Activated CD4-positive, CD25-positive, alpha-beta regulatory T cell treated with anti-CD3 and anti-CD28 coated beads, Interleukin-2, amount 50 U/mL, for 16 hours (primary cell): ENCODE measurements at regions not wholly inside any gene's neighbourhood (a gene's known extent, or its start where the extent isn't known, plus 50 kb on each side); places are given as distances from the start of the nearest gene placed in this dataset.

Experiments
- DNase-seq: peaks from one replicate; pipeline ENCODE4 v3.0.0-alpha.2; 2020; ENCODE audit warnings: low read depth, low spot score

GRCh38 chr15:68871507-68871906 is 50.8 kb upstream of the ANP32A start:
- DNase-seq, result no peak

- no peak for DNase-seq
Measured at GRCh38 chr15:68874788-68875187, 54.1 kb upstream of the ANP32A start.

GRCh38 chr15:68875377-68876116 is 54.8 kb upstream of the SPESP1 start:
- peak; percentile 90 for DNase-seq

GRCh38 chr15:68877626-68878025 is 52.7 kb upstream of the SPESP1 start:
- DNase-seq, result no peak

- DNase-seq, result no peak
Measured at GRCh38 chr15:68880382-68880781, 49.9 kb upstream of the SPESP1 start.
